IPS DF 6.9 (cell line): ENCODE measurements at regions not wholly inside any gene's neighbourhood (a gene's known extent, or its start where the extent isn't known, plus 50 kb on each side); places are given as distances from the start of the nearest gene placed in this dataset.

Experiments used
- DNase-seq: peaks from one replicate; pipeline ENCODE4 v3.0.0-alpha.2; 2013; ENCODE audit warnings: low read depth, low spot score
- H3K27ac ChIP-seq: one replicate; pipeline ENCODE4 v1.5.1; 2013; ENCODE audit warnings: low read length, control low read depth
- H3K27me3 ChIP-seq: 2 replicates; pipeline ENCODE4 v1.6.1; 2013; ENCODE audit warnings: mild to moderate bottlenecking, low read length; ENCODE audit not compliant: control insufficient read depth, insufficient read depth
- H3K36me3 ChIP-seq: 2 replicates; pipeline ENCODE4 v1.6.1; 2013; ENCODE audit warnings: low read length; ENCODE audit not compliant: control insufficient read depth, insufficient read depth
- H3K4me1 ChIP-seq: 2 replicates; pipeline ENCODE4 v1.6.1; 2013; ENCODE audit warnings: low read length; ENCODE audit not compliant: control insufficient read depth, insufficient read depth
- H3K4me3 ChIP-seq: 2 replicates; pipeline ENCODE4 v1.5.1; 2013; ENCODE audit warnings: mild to moderate bottlenecking, low read length
- H3K9me3 ChIP-seq: 2 replicates; pipeline ENCODE4 v1.6.1; 2013; ENCODE audit warnings: low read length, inconsistent platforms; ENCODE audit not compliant: control insufficient read depth, insufficient read depth
- WGBS: extraction: QIAGEN DNeasy Blood & Tissue Kit; methylation state at CpG from one replicate; pipeline ENCODE4 v1.1.7; 2013; ENCODE audit warnings: mixed read lengths, missing lambda C conversion rate; ENCODE audit not compliant: insufficient read length, insufficient coverage; 5-methylcytosine and 5-hydroxymethylcytosine counted together

DNA sequence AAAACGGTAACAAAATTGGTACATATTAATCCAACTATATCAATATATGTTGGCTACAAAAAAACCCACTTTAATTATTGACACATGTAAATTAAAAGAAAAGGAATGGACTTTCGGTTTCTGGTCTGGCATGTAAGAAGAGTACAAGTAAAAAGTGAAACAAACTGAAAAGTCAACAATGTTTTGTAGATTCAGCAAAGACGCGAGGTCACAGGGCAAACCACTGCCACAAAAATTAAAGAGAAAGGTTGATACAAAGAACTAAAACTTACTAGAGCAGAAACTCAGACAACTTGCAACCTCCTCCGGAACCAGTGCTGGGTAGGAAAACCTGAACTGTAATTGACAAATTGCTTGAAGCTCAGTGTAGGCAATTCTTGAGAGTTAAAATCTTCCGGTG is 110.6 kb upstream of the ARPP21 start:
- no peak for DNase-seq
- no peak overlapping the region for H3K27ac ChIP-seq
- no CpG with 5 or more reads among the region's 6 CpGs for WGBS
- no peaks in the 10 kb centered on the region for H3K4me1 ChIP-seq
- H3K4me3 ChIP-seq, result no peak overlapping the region
- no peaks in the 10 kb centered on the region for H3K9me3 ChIP-seq
- H3K27me3 ChIP-seq, result no peaks in the 10 kb centered on the region
- no peaks in the 10 kb centered on the region for H3K36me3 ChIP-seq

DNA sequence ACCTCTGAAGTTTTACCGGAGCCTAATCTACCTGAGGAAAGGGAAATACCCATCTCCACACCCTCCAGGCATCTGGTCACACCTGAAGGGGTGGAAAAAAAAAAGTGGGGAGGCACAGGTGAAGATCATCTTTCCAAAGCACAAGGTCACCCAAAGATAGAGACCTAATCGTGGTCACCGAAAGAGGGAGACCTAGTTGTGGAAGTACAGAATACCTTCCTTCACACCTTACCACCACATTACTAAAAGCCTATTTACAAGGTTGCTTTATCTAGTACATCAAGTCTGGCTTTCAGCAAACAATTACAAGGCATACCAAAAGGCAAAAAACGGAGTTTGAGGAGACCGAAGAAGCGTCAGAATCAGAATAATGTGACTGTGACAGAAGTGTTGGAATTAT is 110.0 kb upstream of the ARPP21 start:
- H3K27ac ChIP-seq, result no peak overlapping the region
- H3K27me3 ChIP-seq, result no peaks in the 10 kb centered on the region
- no peaks in the 10 kb centered on the region for H3K9me3 ChIP-seq
- no peak for DNase-seq
- no peak overlapping the region for H3K4me3 ChIP-seq
- H3K36me3 ChIP-seq, result no peaks in the 10 kb centered on the region
- WGBS, result no CpG with 5 or more reads among the region's 6 CpGs
- no peaks in the 10 kb centered on the region for H3K4me1 ChIP-seq

DNA sequence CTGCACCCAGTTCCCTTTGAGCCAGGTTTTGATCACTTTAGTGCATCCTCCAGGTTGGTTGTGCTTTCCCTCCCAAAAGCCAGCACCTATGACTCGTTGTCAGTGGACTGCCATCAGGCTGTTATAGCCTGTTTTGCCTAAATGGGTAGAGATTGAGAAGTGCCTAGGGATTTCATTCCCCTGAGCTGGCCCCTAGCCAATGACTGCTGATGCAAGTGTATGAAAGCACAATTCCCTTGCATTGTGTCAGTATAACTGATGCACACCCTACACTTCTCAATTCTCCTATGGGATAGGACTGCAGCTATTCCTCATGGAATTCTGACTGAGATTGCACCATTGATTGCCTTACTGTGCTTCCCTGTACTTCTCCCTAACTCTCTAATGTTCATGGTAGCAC is 102.1 kb upstream of the ARPP21 start:
- Histone ChIP-seq H3K27ac (no peak overlapping the region), H3K36me3 (no peaks in the 10 kb centered on the region)

DNA sequence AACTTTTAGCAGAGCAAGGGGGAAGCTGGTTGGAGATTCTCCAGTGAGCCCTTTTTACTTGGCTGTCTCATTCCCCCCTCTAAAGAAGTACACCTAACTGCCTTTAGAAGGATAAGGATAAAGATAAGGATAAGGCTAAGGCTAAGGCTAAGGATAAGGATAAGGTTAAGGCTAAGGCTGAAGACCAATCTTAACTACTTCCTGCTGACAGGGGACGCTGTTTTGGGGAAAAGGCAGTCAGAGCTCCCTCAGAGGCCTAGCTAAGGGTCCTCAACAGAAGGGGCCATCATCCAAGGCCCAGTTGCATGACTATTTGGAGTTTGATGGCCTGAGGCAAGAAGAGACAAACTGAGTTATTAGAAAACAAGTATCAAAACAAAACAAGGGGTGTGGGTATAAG is 94.3 kb upstream of the ARPP21 start:
- no peak for DNase-seq
- Histone ChIP-seq H3K9me3 (no peaks in the 10 kb centered on the region), H3K27ac (no peak overlapping the region), H3K36me3 (no peaks in the 10 kb centered on the region), H3K4me1 (no peaks in the 10 kb centered on the region), H3K4me3 (no peak overlapping the region), H3K27me3 (no peaks in the 10 kb centered on the region)
- WGBS, result no CpG with 5 or more reads among the region's 1 CpG

More for the DNA sequence above, 102.1 kb upstream of the ARPP21 start:
- no peak for DNase-seq
- Histone ChIP-seq H3K9me3 (no peaks in the 10 kb centered on the region), H3K4me3 (no peak overlapping the region), H3K4me1 (no peaks in the 10 kb centered on the region), H3K27me3 (no peaks in the 10 kb centered on the region)
- no CpG with 5 or more reads among the region's 1 CpG for WGBS

DNA sequence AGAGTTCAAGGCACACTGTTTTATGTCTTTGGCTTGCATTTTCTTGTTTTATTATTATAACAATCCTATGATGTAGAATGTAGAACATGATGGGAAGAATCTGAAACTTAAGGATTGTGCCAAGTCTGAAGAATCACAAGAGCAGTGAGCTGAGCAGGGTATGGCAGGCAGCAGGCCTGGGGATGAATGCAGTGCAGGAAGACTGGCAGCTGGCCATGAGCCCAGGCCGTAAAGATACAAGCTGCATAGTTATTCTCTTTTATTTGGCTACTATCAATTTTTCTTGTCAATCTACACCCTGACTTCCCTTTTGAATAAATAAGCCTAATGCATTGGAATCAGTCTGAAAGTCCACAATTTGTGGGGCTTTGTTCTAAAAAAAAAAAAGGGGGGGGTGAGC is 89.6 kb upstream of the ARPP21 start:
- Histone ChIP-seq H3K9me3 (no peaks in the 10 kb centered on the region), H3K27me3 (no peaks in the 10 kb centered on the region), H3K4me3 (no peak overlapping the region), H3K27ac (no peak overlapping the region), H3K4me1 (no peaks in the 10 kb centered on the region), H3K36me3 (no peaks in the 10 kb centered on the region)
- DNase-seq, result no peak
- WGBS, result no CpG with 5 or more reads among the region's 1 CpG

DNA sequence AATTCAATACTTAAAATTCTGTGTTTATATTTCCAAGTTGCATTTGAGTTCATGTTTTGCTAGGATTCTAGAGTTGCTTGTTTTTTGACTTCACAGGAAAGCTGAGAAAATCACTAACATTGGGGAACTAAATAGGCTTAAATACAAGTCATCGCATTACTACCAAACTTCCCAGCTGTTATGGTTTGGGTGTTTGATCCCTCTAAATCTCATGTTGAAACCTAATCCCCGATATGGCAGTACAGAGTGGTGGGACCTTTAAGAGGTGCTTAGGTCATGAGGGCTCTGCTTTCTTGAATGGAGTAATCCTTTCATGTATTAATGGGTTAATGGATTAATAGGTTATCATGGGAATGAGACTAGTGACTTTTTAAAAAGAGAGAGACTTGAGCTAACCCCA is 77.2 kb upstream of the ARPP21 start:
- no peak for DNase-seq
- WGBS, result no CpG with 5 or more reads among the region's 2 CpGs
- H3K4me1 ChIP-seq, result no peaks in the 10 kb centered on the region
- H3K27me3 ChIP-seq, result no peaks in the 10 kb centered on the region
- no peaks in the 10 kb centered on the region for H3K9me3 ChIP-seq
- no peak overlapping the region for H3K27ac ChIP-seq
- H3K36me3 ChIP-seq, result no peaks in the 10 kb centered on the region
- no peak overlapping the region for H3K4me3 ChIP-seq

DNA sequence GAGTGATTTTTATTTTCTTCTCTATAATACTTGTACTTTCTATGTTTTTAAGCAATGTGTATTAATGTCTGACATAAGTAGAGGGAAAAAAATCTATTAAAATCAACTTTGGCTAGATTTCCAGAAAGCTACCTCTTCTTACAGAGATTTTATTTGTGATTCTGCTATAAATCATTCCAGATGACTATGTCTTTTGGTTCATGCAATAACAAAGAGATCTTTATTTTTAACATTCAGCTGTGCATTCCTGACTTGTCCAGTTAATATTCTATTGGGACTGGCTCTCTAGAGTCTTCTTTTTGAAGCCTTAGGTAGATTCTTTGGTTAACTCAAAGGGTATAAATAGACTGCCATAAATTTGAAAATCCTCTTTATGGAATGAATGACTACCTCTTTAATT is 74.3 kb upstream of the ARPP21 start:
- Histone ChIP-seq H3K27me3 (no peaks in the 10 kb centered on the region), H3K4me3 (no peak overlapping the region), H3K4me1 (no peaks in the 10 kb centered on the region), H3K9me3 (no peaks in the 10 kb centered on the region), H3K27ac (no peak overlapping the region), H3K36me3 (no peaks in the 10 kb centered on the region)
- DNase-seq, result no peak
